WTC11 (cell line): ENCODE measurements at regions not wholly inside any gene's neighbourhood (a gene's known extent, or its start where the extent isn't known, plus 50 kb on each side); places are given as distances from the start of the nearest gene placed in this dataset.

Experiments used
- ATAC-seq: fragments of 200-7000 bp; cut with Tn5 transposase; 2 replicates; pipeline ENCODE4 v1.10.0; 2021; ENCODE audit warnings: mild to moderate bottlenecking, moderate library complexity
- CTCF ChIA-PET: fragments of 300-600 bp; sonication (Branson Sonifier 250); formaldehyde crosslinking; loops from one replicate; lab custom pipeline; 2021; ENCODE audit warnings: antibody characterized with exemption; lab: Charles Lee
- POLR2A ChIA-PET: fragments of 350-600 bp; sonication (Branson Sonifier 250); formaldehyde crosslinking; loops from one replicate; lab custom pipeline; 2021; ENCODE audit warnings: antibody characterized with exemption; lab: Charles Lee
- DNase-seq: peaks from one replicate; pipeline ENCODE4 v3.0.0; 2021; ENCODE audit warnings: low spot score
- H3K27ac Mint-ChIP-seq: 2 replicates; pipeline ENCODE4 v1.8.0; 2021; ENCODE audit warnings: mixed read lengths
- H3K27me3 Mint-ChIP-seq: 2 replicates; pipeline ENCODE4 v1.8.0; 2021; ENCODE audit warnings: low read depth, mild to moderate bottlenecking, moderate library complexity, mixed read lengths
- H3K36me3 Mint-ChIP-seq: 2 replicates; pipeline ENCODE4 v1.8.0; 2021; ENCODE audit warnings: mixed read lengths
- H3K4me1 Mint-ChIP-seq: 2 replicates; pipeline ENCODE4 v1.8.0; 2022; ENCODE audit warnings: mixed read lengths
- H3K4me3 Mint-ChIP-seq: 2 replicates; pipeline ENCODE4 v1.8.0; 2021; ENCODE audit warnings: mild to moderate bottlenecking, moderate library complexity, mixed read lengths
- H3K9me3 Mint-ChIP-seq: 2 replicates; pipeline ENCODE4 v1.8.0; 2021; ENCODE audit warnings: mixed read lengths
- AFF4 ChIP-seq: sonication (generic); formaldehyde crosslinking; IDR thresholded peaks from 2 replicates; pipeline ENCODE4 v1.8.1; 2023; ENCODE audit warnings: mild to moderate bottlenecking, missing genetic modification reagents, borderline replicate concordance
- ATF3 ChIP-seq: sonication (generic); formaldehyde crosslinking; conservative IDR thresholded peaks from 2 replicates; pipeline ENCODE4 v1.8.1; 2022; ENCODE audit warnings: mild to moderate bottlenecking, missing genetic modification reagents
- ATF6 ChIP-seq: sonication (generic); formaldehyde crosslinking; IDR thresholded peaks from 2 replicates; pipeline ENCODE4 v1.8.1; 2023; ENCODE audit warnings: mild to moderate bottlenecking, missing genetic modification reagents
- CBFB ChIP-seq: sonication (generic); formaldehyde crosslinking; IDR thresholded peaks from 2 replicates; pipeline ENCODE4 v1.8.1; 2022; ENCODE audit warnings: mild to moderate bottlenecking, low read depth, missing genetic modification reagents
- CREB1 ChIP-seq: sonication (generic); formaldehyde crosslinking; IDR thresholded peaks from 2 replicates; pipeline ENCODE4 v1.8.0; 2023; ENCODE audit warnings: mild to moderate bottlenecking, missing genetic modification reagents
- MLX ChIP-seq: sonication (generic); formaldehyde crosslinking; IDR thresholded peaks from 2 replicates; pipeline ENCODE4 v1.8.1; 2023; ENCODE audit warnings: mild to moderate bottlenecking, missing genetic modification reagents, moderate library complexity
- NR2C2 ChIP-seq: sonication (generic); formaldehyde crosslinking; IDR thresholded peaks from 2 replicates; pipeline ENCODE4 v1.8.0; 2022; ENCODE audit warnings: mild to moderate bottlenecking, missing genetic modification reagents
- NR3C1 ChIP-seq: sonication (generic); formaldehyde crosslinking; conservative IDR thresholded peaks from 2 replicates; pipeline ENCODE4 v1.8.1; 2023; ENCODE audit warnings: low read depth, mild to moderate bottlenecking, missing genetic modification reagents
- OVOL2 ChIP-seq: fragments of 250-450 bp; sonication (Bioruptor Pico); IDR thresholded peaks from 2 replicates; pipeline ENCODE4 v1.9.0; 2021; ENCODE audit warnings: mild to moderate bottlenecking, borderline replicate concordance
- PRRX2 ChIP-seq: fragments of 250-450 bp; sonication (Bioruptor Pico); IDR thresholded peaks from 2 replicates; pipeline ENCODE4 v1.8.0; 2021; ENCODE audit warnings: mild to moderate bottlenecking
- RELA ChIP-seq: sonication (generic); formaldehyde crosslinking; IDR thresholded peaks from 2 replicates; pipeline ENCODE4 v1.8.1; 2022; ENCODE audit warnings: missing genetic modification reagents, mild to moderate bottlenecking, borderline replicate concordance
- SMAD4 ChIP-seq: sonication (generic); formaldehyde crosslinking; IDR thresholded peaks from 2 replicates; pipeline ENCODE4 v1.8.0; 2022; ENCODE audit warnings: mild to moderate bottlenecking, missing genetic modification reagents
- STAT6 ChIP-seq: sonication (generic); formaldehyde crosslinking; conservative IDR thresholded peaks from 2 replicates; pipeline ENCODE4 v1.8.1; 2023; ENCODE audit warnings: mild to moderate bottlenecking, low read depth, missing genetic modification reagents, moderate library complexity
- TEAD1 ChIP-seq: sonication (generic); formaldehyde crosslinking; IDR thresholded peaks from 2 replicates; pipeline ENCODE4 v1.8.0; 2022; ENCODE audit warnings: mild to moderate bottlenecking, missing genetic modification reagents
- ZNF219 ChIP-seq: sonication (generic); formaldehyde crosslinking; IDR thresholded peaks from 2 replicates; pipeline ENCODE4 v1.8.0; 2023; ENCODE audit warnings: missing genetic modification reagents, mild to moderate bottlenecking, borderline replicate concordance
- ZNF532 ChIP-seq: fragments of 250-450 bp; sonication (Bioruptor Pico); IDR thresholded peaks from 2 replicates; pipeline ENCODE4 v1.9.0; 2021; ENCODE audit warnings: mild to moderate bottlenecking, borderline replicate concordance

- H3K27ac Mint-ChIP-seq, result no peak overlapping the region
- DNase-seq (no peak), ATAC-seq (no peak)
- no peaks in the 10 kb centered on the region for H3K9me3 Mint-ChIP-seq
- ChIA-PET POLR2A (no interaction called here), CTCF (no interaction called here)
- H3K36me3 Mint-ChIP-seq, result no peaks in the 10 kb centered on the region
- peaks cover 2% of the 10 kb centered on the region for H3K27me3 Mint-ChIP-seq
- peaks cover 8% of the 10 kb centered on the region for H3K4me1 Mint-ChIP-seq
- H3K4me3 Mint-ChIP-seq, result no peak overlapping the region
- TF ChIP-seq CBFB (CRISPR knock-in tag), result no peak
- TF ChIP-seq ATF3 (CRISPR knock-in tag), result no peak
- no peak for TF ChIP-seq ZNF219 (CRISPR knock-in tag)
- no peak for TF ChIP-seq RELA (CRISPR knock-in tag)
- no peak for TF ChIP-seq STAT6 (CRISPR knock-in tag)
- no peak for TF ChIP-seq ZNF532 (CRISPR knock-in tag)
- no peak for TF ChIP-seq NR3C1 (CRISPR knock-in tag)
- TF ChIP-seq PRRX2 (CRISPR knock-in tag), result no peak
- no peak for TF ChIP-seq ATF6 (CRISPR knock-in tag)
- no peak for TF ChIP-seq SMAD4 (CRISPR knock-in tag)
- TF ChIP-seq TEAD1 (CRISPR knock-in tag), result no peak
- TF ChIP-seq NR2C2 (CRISPR knock-in tag), result no peak
- no peak for TF ChIP-seq OVOL2 (CRISPR knock-in tag)
- TF ChIP-seq CREB1, result no peak
Observed at GRCh38 chr6:40159865-40160264, 225.6 kb upstream of the MOCS1 start.

GRCh38 chr6:40152701-40153436 is 218.6 kb upstream of the MOCS1 start:
- CTCF ChIA-PET, result interaction anchor here (0.8 kb wide), 1 partner anchor 161 kb away, joined by 3 read pairs; no protein-coding TSS in a partner anchor
- POLR2A ChIA-PET, result no interaction called here
- H3K36me3 Mint-ChIP-seq, result no peaks in the 10 kb centered on the region
- no peaks in the 10 kb centered on the region for H3K4me1 Mint-ChIP-seq
- peaks cover 8% of the 10 kb centered on the region; the same call in 1 of the 2 replicates for H3K9me3 Mint-ChIP-seq
- no peak for ATAC-seq
- no peak overlapping the region for H3K4me3 Mint-ChIP-seq
- H3K27me3 Mint-ChIP-seq, result peaks cover 4% of the 10 kb centered on the region; the same call in 1 of the 2 replicates
- no peak for DNase-seq
- H3K27ac Mint-ChIP-seq, result no peak overlapping the region
- TF ChIP-seq MLX (CRISPR knock-in tag), result no peak
- no peak for TF ChIP-seq AFF4 (CRISPR knock-in tag)
